ENCODE measurements at regions not wholly inside any gene's neighbourhood (a gene's known extent, or its start where the extent isn't known, plus 50 kb on each side); places are given as distances from the start of the nearest gene placed in this dataset.

DNA sequence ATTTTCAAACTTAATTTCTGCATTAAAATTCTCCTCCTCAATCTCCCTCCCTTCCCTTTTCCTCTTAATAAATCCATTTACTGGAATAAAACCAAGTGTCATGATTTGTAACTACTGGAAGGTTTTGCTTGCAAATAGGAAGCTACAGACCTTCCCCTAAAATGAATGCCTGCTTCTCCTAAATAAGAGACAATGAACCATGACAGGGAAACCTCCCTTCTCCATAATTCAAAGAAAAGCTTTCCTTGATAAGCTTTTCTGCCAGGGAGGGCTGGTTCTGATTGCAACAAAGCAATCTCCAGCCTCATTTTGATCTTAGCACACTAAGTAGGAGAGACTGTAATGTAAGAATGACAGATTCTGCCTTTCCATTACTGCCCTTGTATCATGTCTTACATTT, 111.0 kb upstream of the CDH20 start:
- H3K9me3 ChIP-seq, result no peaks in the 10 kb centered on the region
- TF ChIP-seq, protein P1, sequence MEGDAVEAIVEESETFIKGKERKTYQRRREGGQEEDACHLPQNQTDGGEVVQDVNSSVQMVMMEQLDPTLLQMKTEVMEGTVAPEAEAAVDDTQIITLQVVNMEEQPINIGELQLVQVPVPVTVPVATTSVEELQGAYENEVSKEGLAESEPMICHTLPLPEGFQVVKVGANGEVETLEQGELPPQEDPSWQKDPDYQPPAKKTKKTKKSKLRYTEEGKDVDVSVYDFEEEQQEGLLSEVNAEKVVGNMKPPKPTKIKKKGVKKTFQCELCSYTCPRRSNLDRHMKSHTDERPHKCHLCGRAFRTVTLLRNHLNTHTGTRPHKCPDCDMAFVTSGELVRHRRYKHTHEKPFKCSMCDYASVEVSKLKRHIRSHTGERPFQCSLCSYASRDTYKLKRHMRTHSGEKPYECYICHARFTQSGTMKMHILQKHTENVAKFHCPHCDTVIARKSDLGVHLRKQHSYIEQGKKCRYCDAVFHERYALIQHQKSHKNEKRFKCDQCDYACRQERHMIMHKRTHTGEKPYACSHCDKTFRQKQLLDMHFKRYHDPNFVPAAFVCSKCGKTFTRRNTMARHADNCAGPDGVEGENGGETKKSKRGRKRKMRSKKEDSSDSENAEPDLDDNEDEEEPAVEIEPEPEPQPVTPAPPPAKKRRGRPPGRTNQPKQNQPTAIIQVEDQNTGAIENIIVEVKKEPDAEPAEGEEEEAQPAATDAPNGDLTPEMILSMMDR (IDR thresholded peaks at IDR 0.05), result no peak
- TF ChIP-seq POLR2A (IDR thresholded peaks at IDR 0.05), result no peak
- no peaks in the 10 kb centered on the region for H3K4me1 ChIP-seq
- DNase-seq, result no peak
- no peaks in the 10 kb centered on the region for H3K36me3 ChIP-seq
- no peak overlapping the region for H3K4me3 ChIP-seq
- H3K27me3 ChIP-seq, result no peaks in the 10 kb centered on the region
- H3K27ac ChIP-seq, result no peak overlapping the region

DNA sequence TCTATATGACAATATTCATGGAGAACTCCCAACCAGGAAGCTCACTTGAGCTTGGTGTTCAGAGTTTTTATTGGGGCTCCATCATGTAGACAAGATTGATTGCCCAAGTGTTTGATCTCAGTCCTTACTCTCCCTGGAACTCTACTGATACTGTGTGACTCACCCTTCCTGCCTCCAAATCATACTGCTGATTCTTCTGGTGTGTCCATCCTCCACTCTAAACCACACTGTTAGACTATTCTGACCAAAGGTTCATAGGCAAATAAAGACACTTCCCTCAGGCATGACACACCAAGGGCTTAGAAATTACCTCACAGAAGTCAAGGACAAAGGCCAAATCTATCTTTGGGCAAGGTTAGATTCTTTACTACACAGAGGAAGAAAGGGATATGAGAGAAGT, 107.9 kb upstream of the CDH20 start:
- H3K9me3 ChIP-seq, result no peaks in the 10 kb centered on the region
- TF ChIP-seq, protein P1 (IDR thresholded peaks at IDR 0.05), result no peak
- no peak for TF ChIP-seq POLR2A (IDR thresholded peaks at IDR 0.05)
- H3K4me1 ChIP-seq, result no peaks in the 10 kb centered on the region
- H3K4me3 ChIP-seq, result no peak overlapping the region
- no peak overlapping the region for H3K27ac ChIP-seq
- H3K27me3 ChIP-seq, result no peaks in the 10 kb centered on the region
- no peaks in the 10 kb centered on the region for H3K36me3 ChIP-seq
- no peak for DNase-seq

DNA sequence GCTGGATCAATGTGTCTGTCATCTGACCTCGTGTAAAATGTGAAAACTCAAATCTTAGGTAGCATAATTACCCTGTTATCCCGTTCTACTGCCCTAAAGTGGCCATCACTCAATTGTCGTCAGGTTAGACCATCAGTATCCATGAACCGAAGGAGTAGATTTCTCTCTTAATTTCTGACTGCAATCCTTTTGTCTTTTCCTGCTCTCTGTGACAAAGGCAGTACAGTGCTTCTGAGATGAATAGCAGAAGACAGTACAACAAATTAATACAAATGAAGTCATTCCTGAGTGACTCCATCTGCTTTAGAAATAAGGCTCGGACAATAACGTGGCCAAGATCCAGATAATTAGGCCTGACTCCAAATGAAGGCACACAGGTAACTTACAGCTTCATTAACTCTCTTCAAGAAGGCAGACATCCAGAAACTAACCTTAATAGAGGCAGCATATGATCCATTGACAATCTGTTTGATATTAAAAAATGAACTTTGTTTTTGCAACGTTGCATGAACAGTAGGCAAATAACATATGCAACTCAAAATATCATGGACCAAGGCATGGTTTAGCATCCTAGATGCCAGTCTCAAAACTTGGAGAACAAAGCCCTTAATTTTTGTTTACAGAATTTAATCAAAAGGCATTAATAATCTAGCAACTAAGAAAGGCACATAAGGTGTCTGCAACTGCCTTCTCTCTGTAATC, 96.7 kb upstream of the CDH20 start:
- DNase-seq, result no peak

DNA sequence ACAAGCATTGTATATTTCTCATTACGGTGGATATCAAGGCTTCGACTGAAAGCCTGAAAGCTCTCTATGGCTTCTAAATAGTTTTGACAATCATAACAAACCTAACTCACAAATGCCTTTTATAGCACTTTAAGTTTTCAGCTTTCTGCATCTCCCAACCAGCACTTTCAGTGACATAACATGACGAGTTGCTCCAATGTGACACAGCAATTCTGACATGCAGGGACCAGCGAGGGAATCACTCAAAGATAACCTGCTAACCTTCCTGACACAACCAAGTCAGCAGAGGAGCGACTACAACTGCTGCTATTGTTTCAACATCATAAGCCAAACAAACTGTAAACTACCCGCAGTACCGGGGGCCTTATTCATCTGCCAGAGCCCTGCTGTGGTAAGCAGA, 95.7 kb upstream of the CDH20 start:
- DNase-seq, result no peak
- H3K27me3 ChIP-seq, result no peaks in the 10 kb centered on the region
- H3K4me1 ChIP-seq, result no peaks in the 10 kb centered on the region
- no peaks in the 10 kb centered on the region for H3K36me3 ChIP-seq
- TF ChIP-seq, protein P1 (IDR thresholded peaks at IDR 0.05), result no peak
- TF ChIP-seq POLR2A (IDR thresholded peaks at IDR 0.05), result no peak
- no peak overlapping the region for H3K4me3 ChIP-seq
- H3K27ac ChIP-seq, result no peak overlapping the region
- no peaks in the 10 kb centered on the region for H3K9me3 ChIP-seq

More for the DNA sequence above, 96.7 kb upstream of the CDH20 start:
- Histone ChIP-seq H3K9me3 (no peaks in the 10 kb centered on the region), H3K27ac (no peak overlapping the region), H3K27me3 (no peaks in the 10 kb centered on the region), H3K4me3 (no peak overlapping the region), H3K4me1 (no peaks in the 10 kb centered on the region), H3K36me3 (no peaks in the 10 kb centered on the region)
- TF ChIP-seq, protein P1 (IDR thresholded peaks at IDR 0.05), result no peak
- TF ChIP-seq POLR2A (IDR thresholded peaks at IDR 0.05), result no peak

DNA sequence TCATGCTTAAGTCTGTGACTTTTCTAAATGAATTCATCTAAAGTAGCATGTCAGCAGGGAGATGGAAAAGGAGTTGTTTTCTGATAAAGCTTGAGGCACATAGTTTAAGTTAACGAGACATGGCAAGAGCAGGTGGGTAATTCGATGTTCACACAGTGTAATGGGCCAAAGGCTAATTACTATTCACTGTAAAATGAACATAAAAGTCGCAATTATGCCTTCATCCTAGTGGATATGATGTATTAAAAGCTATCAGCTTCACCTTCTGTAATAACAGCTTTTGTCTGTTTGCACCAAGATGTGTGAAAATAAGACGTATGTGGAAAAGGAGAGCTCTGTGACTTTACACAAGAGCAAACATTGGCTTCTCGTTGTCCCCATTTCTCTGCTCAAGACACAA, 94.2 kb upstream of the CDH20 start:
- Histone ChIP-seq H3K9me3 (no peaks in the 10 kb centered on the region), H3K27me3 (no peaks in the 10 kb centered on the region), H3K36me3 (no peaks in the 10 kb centered on the region), H3K4me3 (no peak overlapping the region), H3K27ac (no peak overlapping the region), H3K4me1 (no peaks in the 10 kb centered on the region)
- TF ChIP-seq, protein P1 (IDR thresholded peaks at IDR 0.05), result no peak
- no peak for TF ChIP-seq POLR2A (IDR thresholded peaks at IDR 0.05)
- DNase-seq, result no peak

Data from Peyer's patch (tissue), 4 donors.